ENCODE measurements at regions not wholly inside any gene's neighbourhood (a gene's known extent, or its start where the extent isn't known, plus 50 kb on each side); places are given as distances from the start of the nearest gene placed in this dataset.

- Mint-ChIP-seq H3K4me1 (peaks cover 21% of the 10 kb centered on the region), H3K9me3 (peaks cover 4% of the 10 kb centered on the region), H3K36me3 (no peaks in the 10 kb centered on the region), H3K4me3 (no peak overlapping the region), H3K27me3 (ENCODE audit: low read depth) (no peaks in the 10 kb centered on the region), H3K27ac (no peak overlapping the region)
- TF ChIP-seq CTCF (IDR thresholded peaks at IDR 0.05; ENCODE audit: unreplicated experiment), result no peak
- DNase-seq (ENCODE audit: low spot score in 2 of 2, unreplicated experiment in 2 of 2), result no peak
Observed at GRCh38 chr10:61605221-61605620, 57.5 kb upstream of the CABCOCO1 start.

GRCh38 chr10:61600399-61600798 lies 62.3 kb upstream of the CABCOCO1 start:
- no peak for TF ChIP-seq CTCF (IDR thresholded peaks at IDR 0.05; ENCODE audit: unreplicated experiment)
- H3K4me1 Mint-ChIP-seq, result peaks cover 17% of the 10 kb centered on the region
- H3K36me3 Mint-ChIP-seq, result no peaks in the 10 kb centered on the region
- DNase-seq (ENCODE audit: low spot score in 2 of 2, unreplicated experiment in 2 of 2), result no peak
- H3K27ac Mint-ChIP-seq, result no peak overlapping the region
- no peaks in the 10 kb centered on the region for H3K27me3 Mint-ChIP-seq (ENCODE audit: low read depth)
- H3K9me3 Mint-ChIP-seq, result peaks cover 4% of the 10 kb centered on the region
- no peak overlapping the region for H3K4me3 Mint-ChIP-seq

GRCh38 chr10:61594430-61594829 lies 68.3 kb upstream of the CABCOCO1 start:
- H3K27me3 Mint-ChIP-seq (ENCODE audit: low read depth), result no peaks in the 10 kb centered on the region
- no peak overlapping the region for H3K4me3 Mint-ChIP-seq
- no peak for DNase-seq (ENCODE audit: low spot score in 2 of 2, unreplicated experiment in 2 of 2)
- no peaks in the 10 kb centered on the region for H3K9me3 Mint-ChIP-seq
- no peak overlapping the region for H3K27ac Mint-ChIP-seq
- H3K36me3 Mint-ChIP-seq, result no peaks in the 10 kb centered on the region
- TF ChIP-seq CTCF (IDR thresholded peaks at IDR 0.05; ENCODE audit: unreplicated experiment), result no peak
- H3K4me1 Mint-ChIP-seq, result peaks cover 26% of the 10 kb centered on the region

- Mint-ChIP-seq H3K36me3 (no peaks in the 10 kb centered on the region), H3K4me1 (peaks cover 32% of the 10 kb centered on the region), H3K27ac (no peak overlapping the region), H3K9me3 (no peaks in the 10 kb centered on the region), H3K4me3 (no peak overlapping the region), H3K27me3 (ENCODE audit: low read depth) (no peaks in the 10 kb centered on the region)
- no peak for DNase-seq (ENCODE audit: low spot score in 2 of 2, unreplicated experiment in 2 of 2)
- no peak for TF ChIP-seq CTCF (IDR thresholded peaks at IDR 0.05; ENCODE audit: unreplicated experiment)
Observed at GRCh38 chr10:61592581-61592980, 70.1 kb upstream of the CABCOCO1 start.

- Mint-ChIP-seq H3K27me3 (ENCODE audit: low read depth) (no peaks in the 10 kb centered on the region), H3K4me3 (no peak overlapping the region)
Observed at GRCh38 chr10:61589547-61590243, 73.0 kb upstream of the CABCOCO1 start.

More at GRCh38 chr10:61589547-61590243, 73.0 kb upstream of the CABCOCO1 start:
- Mint-ChIP-seq H3K27ac (no peak overlapping the region), H3K4me1 (peaks cover 20% of the 10 kb centered on the region), H3K9me3 (peaks cover 8% of the 10 kb centered on the region), H3K36me3 (no peaks in the 10 kb centered on the region)
- DNase-seq (ENCODE audit: low spot score in 2 of 2, unreplicated experiment in 2 of 2), result no peak
- no peak for TF ChIP-seq CTCF (IDR thresholded peaks at IDR 0.05; ENCODE audit: unreplicated experiment)
